ENCODE measurements at regions not wholly inside any gene's neighbourhood (a gene's known extent, or its start where the extent isn't known, plus 50 kb on each side); places are given as distances from the start of the nearest gene placed in this dataset.
A peak's percentile ranks its signal among the peaks of the same experiment; 100 is the strongest.
"Not testable (repeated sequence)": the region's sequence is repeated elsewhere in the genome, so short reads cannot be mapped to it uniquely, and the experiment has no call there.

- DNase-seq = no peak
These were observed 344.5 kb downstream of the LRATD1 start for GRCh38 chr2:14977021-14977420.

- no peak for DNase-seq
These were observed 346.3 kb downstream of the LRATD1 start for GRCh38 chr2:14978845-14979244.

GRCh38 chr2:14982790-14983189 lies 350.3 kb downstream of the LRATD1 start:
- DNase-seq = no peak

GRCh38 chr2:14988600-14988999 lies 356.1 kb downstream of the LRATD1 start:
- no peak for DNase-seq

DNA sequence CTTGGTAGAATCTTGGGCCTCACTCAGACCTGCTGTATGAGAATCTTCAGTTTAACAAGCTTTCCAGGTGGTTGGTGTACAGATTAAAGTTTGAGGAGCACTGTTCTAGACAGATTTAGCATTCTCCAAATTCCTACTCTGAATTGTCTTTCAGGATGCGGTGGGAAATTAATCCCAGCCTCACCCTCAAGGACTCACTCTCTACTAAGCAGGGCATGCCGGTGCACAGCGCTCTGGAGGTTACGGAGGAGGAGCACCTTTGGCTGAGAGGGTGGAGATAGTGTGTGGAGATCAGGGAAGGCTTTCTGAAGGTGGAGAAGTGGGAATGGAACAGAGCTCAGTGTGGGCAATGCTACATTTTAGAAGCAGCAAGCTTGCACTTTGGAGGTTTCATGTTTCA lies 359.2 kb downstream of the LRATD1 start:
- no peak for DNase-seq

DNA sequence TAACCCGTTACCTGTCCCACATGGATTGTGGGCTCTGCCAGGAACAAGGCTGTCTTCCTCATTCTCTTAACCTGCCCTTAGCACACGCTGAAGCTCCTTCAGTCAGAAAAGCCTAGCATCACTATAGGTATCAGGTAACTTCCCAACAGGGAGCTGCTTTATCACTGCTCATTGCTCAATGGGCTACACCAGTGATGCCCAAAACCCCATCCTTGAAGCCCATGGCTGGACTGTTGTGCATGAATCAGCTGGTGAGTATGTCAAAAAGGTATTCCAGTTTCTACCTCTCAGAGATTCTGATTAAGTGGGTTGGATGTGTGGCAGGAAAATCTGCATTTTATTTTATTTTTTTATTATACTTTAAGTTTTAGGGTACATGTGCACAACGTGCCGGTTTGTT lies 362.2 kb downstream of the LRATD1 start:
- DNase-seq = no peak

GRCh38 chr2:14996351-14997014 lies 364.0 kb downstream of the LRATD1 start:
- DNase-seq = no peak

DNA sequence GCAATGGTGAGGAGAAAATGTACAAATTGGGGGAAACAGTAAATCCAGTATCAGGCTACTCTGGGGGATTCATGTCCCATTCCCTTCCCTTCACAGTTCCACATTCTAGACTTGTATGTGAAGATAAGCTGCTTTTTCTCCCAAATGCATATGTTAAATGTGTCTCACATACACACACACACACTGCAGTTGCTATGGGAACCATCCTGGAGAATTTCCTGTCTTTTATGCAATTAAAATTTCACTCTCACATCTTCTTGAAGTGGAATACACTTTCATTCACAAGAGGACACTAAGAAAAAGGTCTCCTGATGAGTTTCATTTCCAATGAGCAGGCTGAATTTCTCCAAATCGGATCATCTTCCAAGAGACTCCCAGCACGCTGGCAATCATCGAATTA lies 366.0 kb downstream of the LRATD1 start:
- no peak for DNase-seq

- DNase-seq = no peak
These were observed 366.7 kb downstream of the LRATD1 start for GRCh38 chr2:14999114-14999661.

- DNase-seq = not testable (repeated sequence)
These were observed 370.0 kb downstream of the LRATD1 start for GRCh38 chr2:15002519-15002918.

DNA sequence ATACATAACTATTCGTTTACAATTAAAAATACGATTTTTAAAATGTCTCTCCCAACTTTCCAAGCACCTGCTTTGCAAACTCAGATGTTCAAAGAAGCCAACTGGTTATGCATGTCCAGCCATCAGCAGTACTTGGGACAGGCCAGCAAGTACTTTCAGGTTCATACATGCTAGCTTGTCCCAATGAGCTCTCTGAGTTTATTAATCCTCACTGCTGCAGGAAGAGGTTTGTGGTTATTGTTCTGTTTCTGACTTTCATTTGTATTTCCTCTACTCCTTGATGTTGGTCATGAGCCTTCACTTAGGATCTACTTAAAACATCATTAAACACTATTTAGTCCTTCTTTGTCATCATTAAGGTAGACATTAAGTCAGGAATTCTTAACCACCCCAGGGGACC lies 374.1 kb downstream of the LRATD1 start:
- no peak for DNase-seq

DNA sequence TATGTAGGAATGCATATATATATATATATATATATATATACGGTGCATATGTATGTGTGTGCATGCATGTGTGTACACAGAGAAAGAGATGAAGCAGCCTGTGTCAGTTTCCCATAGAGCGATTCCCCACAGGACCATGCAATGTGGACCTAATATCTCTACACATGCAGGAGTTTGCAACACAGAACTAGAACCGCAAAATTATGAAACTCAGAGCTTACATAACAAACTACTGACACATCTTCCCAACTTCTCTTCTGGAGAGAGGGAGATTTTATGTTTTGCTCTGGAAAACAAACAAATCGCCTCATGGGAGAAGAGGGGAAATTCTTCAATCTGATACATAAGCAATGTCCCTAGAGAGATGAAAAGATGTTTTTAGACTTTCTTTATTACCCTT lies 377.2 kb downstream of the LRATD1 start:
- DNase-seq = no peak

DNA sequence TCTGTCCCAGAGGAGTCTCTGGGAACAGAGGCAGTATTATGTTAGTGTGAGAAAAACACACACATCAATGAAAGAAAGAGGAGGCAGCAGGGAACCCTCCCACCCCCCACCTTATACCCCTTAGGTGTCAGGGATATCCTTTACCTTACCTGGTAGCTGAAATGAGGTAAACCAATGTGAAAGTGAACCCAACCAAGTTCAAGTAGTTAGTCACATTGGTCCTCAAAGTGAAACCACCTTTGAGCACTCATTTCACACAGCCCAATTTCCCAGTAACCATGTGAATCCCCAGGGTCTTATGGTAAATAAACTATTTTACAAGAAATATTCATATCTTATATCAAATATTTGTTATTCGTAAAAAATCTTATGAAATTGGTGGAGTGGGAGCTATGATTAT lies 377.8 kb downstream of the LRATD1 start:
- DNase-seq = no peak

DNA sequence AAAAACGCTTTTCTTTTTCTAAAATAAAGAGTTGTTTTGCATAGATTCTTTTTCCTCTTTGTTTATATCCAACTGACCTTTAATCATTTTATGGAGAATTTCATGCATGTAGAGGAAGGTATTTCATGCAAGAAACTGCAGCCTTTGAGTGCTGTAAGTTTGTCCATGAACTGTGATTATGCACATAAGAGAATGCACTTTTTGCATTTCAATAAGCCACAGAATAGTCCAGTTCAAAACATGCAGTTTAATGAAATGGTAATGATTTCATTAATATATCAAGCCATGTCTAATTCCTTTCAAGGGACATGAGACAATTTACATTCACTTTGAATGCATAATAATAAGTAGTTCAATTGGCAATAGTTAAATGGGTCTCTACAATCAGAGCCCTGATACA lies 386.3 kb downstream of the LRATD1 start:
- DNase-seq = no peak

DNA sequence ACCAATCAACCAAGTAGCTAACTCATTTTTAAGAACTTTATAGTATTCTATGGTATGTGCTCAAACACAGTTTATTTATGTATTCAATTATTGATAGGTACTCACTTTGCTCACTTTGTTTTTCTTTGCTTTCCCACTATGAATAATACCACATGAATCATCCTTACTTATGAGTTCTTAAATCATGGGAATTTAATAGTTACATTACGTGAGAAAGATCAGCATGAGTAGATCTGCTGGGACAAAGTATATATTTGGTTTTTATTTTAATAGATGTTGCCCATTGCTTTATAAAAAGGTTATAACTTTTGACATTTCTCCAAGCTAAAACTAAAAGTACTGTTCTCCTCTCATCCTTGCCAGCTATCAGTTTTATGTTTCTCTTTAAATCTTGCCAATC lies 390.7 kb downstream of the LRATD1 start:
- DNase-seq = no peak

- DNase-seq = no peak
These were observed 395.9 kb downstream of the LRATD1 start for GRCh38 chr2:15028406-15028805.

DNA sequence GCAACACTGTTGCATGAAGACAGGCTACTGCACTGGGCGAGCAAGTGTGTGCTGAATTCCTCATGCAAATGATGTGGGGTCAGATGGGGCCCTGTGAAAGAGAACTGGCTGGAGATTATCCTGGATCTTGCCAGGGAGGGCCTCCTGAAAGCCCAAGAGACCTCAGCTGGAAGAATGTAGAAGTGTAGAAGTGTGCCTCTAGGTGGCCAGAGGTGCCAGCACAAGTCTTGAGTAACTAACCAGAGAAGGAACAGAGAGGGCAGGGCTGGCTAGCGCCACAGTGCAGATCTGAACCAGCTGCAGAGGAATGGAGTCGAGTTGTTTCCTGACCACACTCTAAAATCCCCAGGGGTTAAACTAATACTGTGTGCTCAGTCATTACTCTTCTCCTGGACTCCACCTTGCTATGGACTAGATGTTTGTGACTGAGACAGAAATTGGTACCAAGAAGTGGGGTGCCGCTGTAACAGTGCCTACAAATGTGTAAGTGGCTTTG lies 399.3 kb downstream of the LRATD1 start:
- no peak for DNase-seq

- DNase-seq = no peak
These were observed 401.7 kb downstream of the LRATD1 start for GRCh38 chr2:15034246-15034645.

DNA sequence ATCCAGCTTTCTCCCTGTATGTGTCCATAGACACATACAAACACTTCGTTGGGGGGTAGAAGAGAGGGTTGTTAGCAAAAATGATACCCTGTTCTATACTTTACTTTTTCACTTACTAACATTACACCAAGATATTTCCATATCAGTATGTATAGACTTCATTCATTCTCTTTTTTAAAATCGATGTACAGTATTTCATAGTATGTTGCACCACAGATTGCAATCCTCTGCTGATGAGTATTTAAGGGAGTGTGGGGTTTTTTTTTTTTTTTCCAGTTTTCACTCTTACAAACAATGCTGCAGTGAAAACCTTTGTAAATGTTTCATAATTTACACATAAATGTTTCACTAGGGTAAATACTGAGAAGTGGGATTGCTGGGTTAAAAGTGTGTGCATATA lies 402.3 kb downstream of the LRATD1 start:
- no peak for DNase-seq

DNA sequence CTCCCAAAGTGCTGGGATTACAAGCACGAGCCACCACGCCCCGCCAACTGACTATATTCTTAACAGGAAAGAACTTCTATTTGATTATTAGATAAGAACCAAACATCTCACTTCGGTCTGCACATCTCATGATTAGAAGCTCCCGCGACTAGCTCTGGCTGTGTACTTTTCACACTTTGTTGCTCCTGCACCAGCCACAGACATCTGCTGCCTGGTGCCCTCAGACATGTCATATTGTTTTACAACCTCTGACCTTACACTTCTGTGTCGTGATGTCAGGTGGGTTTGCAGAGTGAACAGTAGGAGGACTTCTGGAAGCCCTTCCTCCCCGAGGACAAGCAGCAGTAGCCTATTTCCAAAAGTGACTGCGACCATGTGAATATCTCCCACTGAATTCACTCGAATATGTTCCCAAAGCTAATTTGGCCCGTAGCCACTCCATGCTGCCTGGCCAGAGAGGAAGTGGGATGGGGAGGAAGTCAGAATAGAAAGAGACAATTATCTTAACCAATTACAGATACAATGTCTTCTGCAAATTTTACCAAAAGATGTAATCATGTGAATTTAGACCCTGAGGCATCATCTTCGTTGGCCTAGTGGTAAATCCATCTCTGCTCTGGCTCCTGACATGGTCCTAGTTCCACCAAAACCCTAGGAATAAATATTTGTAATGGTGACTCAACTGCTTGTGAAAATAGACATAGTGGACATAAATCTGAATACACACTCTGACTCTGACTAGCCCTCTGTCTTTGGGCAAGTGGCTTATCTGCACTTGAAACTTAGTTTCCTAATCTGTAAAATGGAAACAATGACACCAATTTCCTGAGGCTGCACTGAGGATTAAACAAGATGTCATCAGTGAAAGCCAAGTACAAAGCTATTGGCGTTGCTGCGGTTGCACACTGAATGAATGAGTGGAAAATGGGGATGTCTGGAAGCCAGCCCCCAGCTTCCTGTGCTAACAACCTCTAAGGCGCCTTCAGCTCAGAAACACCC lies 406.1 kb downstream of the LRATD1 start:
- DNase-seq = no peak

DNA sequence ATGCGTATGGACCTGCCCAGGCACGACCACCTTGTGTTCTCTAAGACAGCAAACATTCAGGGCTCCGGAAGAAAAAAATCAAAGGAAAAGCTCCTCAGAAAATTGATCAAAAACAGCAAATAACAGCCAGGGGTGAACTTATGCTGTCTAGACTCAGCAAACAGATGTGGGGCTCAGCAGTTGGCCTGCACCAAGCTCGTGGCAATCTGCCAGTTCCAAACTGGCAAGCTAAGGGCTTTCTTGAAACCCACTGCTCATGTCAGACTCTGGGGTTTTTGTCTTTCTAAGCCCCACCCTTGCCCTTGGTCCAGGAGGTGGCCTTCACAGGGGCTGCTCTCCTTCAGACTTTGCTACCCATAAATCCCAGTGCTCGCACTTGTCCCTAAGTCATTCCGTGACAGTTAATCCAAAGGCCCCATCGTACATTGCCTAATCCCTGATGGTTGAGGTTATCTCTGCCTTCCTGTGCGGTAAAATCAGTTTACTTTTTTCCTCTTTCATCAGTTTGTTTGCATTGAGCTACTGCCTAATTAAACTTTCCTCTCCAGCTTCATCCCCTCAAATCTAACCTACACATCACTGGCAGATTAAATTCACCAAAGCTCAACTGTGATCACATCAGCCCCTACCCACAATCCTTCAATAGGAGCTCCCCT lies 408.0 kb downstream of the LRATD1 start:
- no peak for DNase-seq

- DNase-seq = peak; percentile 48
These were observed 408.9 kb downstream of the LRATD1 start for GRCh38 chr2:15041429-15041837.

All from muscle of arm (tissue), 1 donor.